SK-N-MC (cell line): ENCODE measurements at regions not wholly inside any gene's neighbourhood (a gene's known extent, or its start where the extent isn't known, plus 50 kb on each side); places are given as distances from the start of the nearest gene placed in this dataset.

Source experiments
- EZH2 ChIP-seq: fragments of 200-600 bp; sonication (generic); IDR thresholded peaks from one replicate; pipeline ENCODE4 v1.6.1; 2017; ENCODE audit warnings: antibody characterized with exemption
- FOXP2 ChIP-seq: optimal IDR thresholded peaks from 2 replicates; pipeline ENCODE3; 2011; ENCODE audit warnings: mild to moderate bottlenecking, moderate library complexity; ENCODE audit not compliant: insufficient read depth; ENCODE audit errors: extremely low read length, control extremely low read depth
- POLR2AphosphoS5 ChIP-seq: IDR thresholded peaks from 2 replicates; pipeline ENCODE4 v1.6.1; 2012; ENCODE audit warnings: mild to moderate bottlenecking, low read depth, low read length, borderline replicate concordance

DNA sequence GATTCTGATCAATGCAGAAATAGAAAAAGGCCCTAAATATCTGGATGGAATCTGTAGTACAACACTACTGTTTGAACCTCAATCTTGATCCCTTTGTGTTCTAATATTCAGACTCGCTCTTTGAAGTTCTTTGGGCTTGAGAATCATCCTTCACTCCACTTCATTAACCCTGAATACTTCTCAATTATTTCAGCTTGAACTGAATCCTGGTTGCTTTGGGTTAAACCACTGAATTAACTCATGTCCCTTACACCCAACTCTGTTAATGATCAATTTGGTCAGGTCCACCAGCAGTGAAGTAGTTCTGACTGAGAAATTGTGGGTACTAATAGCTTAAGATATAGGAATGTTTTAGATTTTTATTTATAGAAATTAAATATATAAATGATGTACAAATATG is 1707.2 kb upstream of the ACO1 start:
- TF ChIP-seq POLR2AphosphoS5 (no peak), EZH2 (no peak), FOXP2 (no peak)
